Right hindlimb (tissue), 1 donor: ENCODE measurements at regions not wholly inside any gene's neighbourhood (a gene's known extent, or its start where the extent isn't known, plus 50 kb on each side); places are given as distances from the start of the nearest gene placed in this dataset.
"Not testable (repeated sequence)": the region's sequence is repeated elsewhere in the genome, so short reads cannot be mapped to it uniquely, and the experiment has no call there.

Source experiments
- DNase-seq: peaks from one replicate; pipeline ENCODE4 v3.0.0-alpha.2; 2018

DNA sequence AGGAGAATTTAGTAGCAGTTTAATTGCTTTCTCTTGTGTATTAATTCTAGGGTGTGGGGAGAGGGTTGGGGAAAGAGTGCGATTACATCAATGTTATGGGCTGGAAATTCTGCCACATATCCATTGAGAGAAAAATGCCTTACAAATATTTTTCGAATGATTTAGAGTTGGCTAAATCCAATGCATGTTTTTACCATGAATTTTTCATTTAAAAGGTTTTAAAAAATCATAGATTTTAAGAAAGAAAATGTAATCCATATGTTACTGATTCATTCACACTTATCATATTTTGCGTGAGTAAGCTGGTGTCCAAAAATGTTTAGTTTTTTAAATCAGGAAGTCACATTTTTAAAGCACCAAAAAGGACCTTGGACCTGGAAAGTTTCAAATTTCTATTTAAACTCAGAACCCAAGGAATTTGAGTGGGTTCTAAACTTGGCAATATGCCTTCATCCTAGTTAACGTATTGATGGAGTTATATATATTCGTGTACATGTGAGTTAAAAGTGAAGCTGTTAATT is 627.4 kb upstream of the CITED2 start:
- DNase-seq = no peak

DNA sequence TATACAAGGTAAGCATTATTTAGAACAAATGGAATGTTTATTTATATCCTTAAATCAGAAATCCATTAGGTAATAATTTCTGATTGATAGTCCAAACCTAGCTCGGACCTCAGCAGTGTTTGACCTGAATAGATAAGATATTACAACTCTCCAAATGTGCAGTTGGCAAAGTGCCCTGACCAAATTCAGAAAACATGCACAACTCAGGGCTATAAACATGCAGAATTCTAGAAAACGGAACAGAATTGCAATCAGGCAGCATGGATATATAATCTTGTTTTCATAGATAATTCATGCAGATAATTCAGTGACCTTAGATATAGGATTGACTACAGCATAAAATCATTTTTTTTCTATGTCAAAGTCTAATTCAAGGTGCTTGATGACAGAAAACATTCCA is 626.6 kb upstream of the CITED2 start:
- no peak for DNase-seq

DNA sequence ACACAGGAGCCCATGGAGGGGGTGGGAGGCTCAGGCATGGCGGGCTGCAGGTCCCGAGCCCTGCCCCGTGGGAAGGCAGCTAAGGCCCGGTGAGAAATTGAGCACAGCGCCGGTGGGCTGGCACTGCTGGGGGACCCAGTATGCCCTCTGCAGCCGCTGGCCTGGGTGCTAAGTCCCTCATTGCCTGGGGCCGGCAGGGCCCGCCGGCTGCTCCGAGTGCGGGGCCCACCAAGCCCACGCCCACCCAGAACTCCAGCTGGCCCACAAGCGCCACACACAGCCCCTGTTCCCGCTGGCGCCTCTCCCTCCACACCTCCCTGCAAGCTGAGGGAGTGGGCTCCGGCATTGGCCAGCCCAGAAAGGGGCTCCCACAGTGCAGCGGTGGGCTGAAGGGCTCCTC is 625.2 kb upstream of the CITED2 start:
- DNase-seq = not testable (repeated sequence)

DNA sequence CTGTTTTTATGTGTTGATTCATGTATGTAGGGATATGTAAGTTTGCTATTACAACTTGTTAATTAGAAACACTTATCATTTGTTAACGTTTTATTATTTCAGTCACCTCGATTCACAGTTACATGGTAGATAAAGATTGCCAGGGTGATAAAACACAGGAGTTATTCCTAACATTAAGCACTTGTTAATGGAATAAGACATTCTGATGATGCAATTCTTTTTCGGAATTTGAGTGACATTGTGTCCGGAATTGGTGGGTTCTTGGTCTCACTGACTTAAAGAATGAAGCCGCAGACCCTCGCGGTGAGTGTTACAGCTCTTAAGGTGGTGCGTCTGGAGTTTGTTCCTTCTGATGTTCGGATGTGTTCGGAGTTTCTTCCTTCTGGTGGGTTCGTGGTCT is 624.0 kb upstream of the CITED2 start:
- not testable (repeated sequence) for DNase-seq

DNA sequence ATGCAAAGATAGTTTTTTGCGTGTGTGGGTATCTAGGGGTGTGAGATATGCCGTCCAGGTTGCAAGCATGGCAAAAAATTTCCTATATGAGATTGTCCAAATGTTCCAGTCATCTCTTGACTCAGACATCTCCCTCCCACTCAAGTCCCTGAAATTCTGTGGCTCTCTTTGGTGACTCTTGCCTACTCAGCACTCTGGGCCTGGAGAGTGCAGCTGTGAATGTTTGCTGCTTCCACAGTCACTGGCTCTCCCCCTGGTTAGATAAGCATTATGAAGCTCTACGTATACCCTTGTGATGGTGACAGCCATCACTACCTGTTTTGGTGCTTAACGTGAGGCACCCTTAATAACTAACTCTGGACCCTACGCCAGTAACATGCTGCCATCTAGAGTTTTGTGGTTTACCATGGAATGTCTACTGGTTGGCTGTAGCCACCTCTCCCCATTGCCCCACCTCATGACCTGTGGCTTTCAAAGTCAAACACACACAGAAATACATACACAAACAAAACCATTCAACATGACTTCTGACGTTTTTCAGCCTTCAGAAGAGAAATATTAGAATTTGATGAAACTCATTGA is 621.9 kb upstream of the CITED2 start:
- no peak for DNase-seq

DNA sequence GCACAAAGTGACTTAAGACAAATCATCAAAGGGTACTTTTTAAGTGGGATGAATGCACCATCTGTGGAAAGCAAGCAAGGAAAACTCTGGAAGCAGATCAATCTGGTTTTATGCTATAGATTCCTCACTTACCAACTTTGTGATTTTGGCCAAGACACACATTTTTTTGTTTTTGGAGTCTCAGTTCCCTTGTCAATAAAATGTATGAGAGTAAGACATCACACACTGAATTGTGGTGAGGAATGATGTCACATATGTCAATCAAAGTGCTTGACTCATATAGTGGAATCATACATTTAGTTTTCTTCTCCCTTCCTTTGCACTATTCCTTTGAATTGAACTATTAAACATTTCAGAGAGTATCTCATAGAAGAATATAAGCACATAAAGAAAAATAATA is 620.5 kb upstream of the CITED2 start:
- DNase-seq = no peak

DNA sequence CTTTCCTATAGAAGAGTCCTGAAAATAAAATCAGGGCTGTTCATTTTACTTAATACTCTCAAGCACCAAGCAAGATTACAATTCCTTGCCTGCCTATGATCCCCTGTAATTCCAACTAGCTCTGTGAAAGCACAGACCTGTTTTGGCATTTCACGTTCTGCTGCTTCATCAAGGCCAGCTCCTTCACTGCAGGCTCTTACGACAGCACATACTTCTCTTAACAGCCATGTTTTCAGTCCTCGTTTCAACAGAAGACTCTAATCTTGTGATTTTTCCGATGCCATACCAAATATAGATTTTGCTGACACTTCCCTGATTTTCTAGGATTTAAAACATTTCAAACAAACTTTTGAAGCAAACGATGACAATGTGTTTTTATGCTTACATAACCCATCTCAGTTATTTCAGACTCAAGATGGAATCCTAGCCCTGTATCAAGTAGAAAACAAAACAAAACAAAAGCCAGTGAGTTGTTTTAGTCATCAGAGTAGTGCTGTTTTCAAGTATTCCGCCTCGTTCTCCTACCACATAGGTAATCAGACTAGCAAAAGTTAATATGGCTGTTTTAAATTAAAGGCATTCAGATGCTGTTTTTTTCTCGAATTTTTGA is 616.5 kb upstream of the CITED2 start:
- DNase-seq = no peak

DNA sequence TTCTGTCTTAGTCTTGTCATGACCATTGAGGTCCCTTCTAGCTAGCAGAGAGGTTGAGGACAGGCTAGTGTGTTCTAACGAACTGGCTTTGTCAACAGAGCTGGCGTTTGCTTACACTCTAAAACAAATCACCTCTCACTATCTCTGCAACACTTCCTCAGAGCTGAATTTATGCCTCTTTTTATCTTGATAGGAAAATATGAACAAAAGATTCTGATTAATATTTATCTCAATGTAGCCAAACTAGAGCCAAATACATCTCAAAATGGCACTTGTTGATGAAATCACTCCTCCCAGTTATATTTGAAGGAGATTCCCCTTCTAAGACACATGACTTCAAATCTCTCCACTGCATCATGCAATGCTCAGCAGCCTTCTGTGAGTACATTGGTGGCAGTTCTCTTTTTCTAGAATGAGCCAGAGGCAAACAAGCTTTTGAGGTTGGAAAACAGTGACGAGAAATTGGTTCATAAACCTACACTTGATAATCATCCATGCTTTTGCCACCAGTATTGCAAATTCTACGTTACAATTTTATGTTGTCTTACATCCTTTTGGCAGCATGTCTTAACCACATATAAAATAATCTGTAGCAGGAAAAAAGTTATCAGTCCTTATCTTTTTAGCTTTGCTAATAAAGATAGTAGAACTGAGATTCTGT is 615.7 kb upstream of the CITED2 start:
- DNase-seq = no peak

DNA sequence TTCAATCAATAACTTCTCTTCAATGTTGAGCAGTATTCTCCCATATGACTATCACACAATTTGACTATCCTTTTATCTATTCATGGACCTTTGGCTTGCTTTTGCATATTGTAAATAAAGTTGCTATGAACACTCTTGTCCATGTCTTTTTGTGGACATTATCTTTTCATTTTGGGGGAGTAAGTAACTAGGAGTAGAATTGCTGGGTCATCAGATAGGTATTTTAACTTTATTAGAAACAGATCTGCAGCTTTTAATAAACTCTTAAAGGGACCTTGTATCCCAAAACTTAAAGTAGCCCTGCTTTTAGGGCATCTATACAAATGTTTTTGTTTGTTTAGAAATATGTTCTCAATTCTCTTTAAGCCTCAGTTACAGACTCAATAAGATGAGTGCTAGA is 614.2 kb upstream of the CITED2 start:
- no peak for DNase-seq

DNA sequence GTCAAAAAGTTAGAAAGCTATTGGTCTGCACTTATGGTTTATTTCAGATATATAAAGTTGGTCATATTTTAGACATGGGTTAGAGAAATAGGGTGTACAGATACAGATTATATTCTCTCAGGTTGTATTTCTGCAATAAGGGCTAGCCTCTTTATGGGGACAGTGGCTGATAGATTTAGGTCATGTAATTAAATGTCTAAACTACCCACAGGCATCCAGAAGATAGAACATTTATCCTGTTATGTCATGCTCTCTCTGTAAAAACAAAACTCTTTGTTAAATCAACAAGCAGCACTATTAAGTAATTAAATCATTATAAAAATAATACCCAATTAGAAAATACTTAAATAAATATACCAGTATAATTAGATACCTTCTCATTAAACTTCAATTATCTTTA is 612.6 kb upstream of the CITED2 start:
- no peak for DNase-seq

DNA sequence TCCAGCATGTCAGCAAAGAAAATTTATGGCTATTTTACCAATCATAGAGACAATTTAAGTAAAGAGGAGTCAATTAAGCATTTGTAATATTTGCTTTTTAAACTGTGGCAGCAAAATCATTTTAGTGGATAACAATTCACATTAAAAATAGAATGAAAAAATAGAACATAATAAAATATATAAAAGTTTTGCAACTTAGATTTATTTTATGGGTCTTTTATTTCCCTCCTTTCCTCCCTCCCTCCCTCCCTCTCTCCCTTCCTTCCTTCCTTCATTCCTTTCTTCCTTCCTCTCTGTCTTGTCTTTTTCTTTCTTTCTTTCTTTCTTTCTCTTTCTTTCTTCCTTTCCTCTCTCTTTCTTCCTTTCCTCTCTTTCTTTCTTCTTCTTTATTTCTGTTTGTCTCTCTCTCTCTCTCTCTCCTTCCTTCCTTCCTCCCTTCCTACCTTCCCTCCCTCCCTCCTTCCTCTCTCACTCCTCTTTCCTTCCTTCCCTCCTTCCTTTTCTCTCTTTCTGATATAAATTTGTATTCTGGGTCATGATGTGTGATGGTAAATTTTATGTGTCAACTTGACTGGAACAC is 610.9 kb upstream of the CITED2 start:
- no peak for DNase-seq

DNA sequence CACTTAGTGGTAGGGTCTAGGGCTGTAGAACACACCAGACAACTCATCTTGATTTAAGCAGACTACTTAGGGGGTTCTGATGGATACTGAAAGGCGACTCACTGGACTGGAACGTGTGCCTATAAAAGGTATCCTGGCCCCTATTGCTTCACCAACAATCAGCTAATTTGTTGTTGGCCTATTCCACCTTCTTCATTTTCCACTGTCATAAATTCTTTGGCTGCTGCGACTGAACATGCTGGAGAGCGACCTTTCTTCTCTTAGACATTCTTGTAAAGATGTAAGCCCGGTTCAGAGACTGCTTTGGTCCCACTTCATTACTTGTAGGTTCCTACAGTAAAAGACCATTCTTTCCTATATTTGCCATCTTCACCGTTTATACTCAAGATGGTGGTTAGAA is 609.9 kb upstream of the CITED2 start:
- DNase-seq = no peak

DNA sequence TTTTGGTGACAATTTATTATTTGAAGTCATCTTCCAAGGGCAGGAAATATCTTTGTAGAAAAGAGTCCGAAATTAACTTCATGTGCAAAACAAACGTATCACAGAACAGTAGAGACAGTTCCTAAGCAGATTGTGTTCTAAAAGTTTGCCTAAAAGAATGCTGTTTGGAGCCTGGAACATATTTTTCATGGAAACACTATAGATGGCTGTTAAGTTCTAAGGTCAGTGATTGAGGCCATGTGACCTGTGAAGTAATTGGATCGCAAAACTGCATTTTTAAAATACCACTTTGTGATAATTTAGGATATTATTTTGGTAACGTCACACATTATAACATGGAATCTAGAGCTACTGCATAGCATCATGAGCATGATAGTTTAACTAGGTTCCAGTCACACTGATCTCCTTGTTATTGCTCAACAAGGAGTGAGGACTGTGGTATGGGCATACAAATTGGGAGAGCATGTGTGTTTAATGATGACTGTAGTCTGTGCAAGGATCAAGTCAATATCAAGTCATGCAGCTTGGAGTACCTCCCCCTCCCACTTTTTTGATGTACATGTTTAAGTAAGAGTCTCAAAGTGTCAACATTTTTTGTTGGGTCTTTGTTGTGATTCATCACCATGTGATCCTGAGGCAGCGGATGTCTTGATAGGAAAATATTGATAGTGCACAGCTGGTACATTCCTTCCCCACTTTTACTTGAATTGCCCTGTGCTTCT is 609.3 kb upstream of the CITED2 start:
- no peak for DNase-seq

DNA sequence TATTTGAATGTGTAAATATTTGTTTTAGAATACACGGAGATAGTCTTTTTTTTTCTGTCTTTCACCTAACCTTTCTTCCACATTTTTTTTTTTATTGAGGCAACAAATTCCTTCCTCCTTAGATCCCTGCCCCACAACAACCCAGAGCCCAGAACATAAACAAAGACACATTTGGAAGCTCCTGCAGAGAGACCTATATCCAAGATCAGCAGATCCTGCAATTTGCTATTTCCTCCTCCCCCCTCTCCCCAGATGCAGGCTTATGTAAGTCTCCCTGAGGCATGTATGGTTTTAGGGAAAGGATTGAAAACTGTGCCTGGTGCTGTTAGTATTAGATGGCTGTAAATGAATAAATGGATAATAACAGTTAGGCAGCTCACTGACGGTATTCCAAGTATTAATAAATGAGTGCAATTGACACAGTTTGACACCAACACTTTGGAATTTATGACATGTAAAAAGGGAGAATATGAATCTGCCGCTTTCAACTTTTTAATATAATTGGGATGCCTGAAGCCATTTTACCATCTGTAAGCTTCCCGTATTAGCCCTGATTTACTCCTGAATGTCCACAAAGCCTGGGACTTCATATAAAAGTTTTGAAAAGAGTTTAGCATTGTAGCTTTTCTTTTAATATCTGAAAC is 608.3 kb upstream of the CITED2 start:
- peak; percentile 40 for DNase-seq

DNA sequence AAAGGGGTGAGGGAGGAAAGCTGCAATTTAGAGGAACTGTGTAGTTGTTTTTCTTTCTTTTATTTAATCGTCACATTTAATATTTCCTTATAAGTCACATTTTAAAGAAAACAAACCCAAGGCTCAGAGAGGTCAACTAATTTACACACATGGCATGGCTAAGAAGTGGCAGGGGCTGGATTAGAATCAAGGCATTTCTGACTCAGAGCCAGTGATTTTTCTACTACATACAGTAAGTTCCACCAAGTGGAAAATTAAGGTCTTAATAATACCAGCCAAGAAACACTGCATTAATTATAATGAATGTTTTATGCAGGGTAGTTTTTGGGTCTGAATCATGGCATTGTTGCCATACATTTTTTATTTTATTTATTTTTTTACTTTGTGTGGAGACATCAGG is 607.7 kb upstream of the CITED2 start:
- no peak for DNase-seq

DNA sequence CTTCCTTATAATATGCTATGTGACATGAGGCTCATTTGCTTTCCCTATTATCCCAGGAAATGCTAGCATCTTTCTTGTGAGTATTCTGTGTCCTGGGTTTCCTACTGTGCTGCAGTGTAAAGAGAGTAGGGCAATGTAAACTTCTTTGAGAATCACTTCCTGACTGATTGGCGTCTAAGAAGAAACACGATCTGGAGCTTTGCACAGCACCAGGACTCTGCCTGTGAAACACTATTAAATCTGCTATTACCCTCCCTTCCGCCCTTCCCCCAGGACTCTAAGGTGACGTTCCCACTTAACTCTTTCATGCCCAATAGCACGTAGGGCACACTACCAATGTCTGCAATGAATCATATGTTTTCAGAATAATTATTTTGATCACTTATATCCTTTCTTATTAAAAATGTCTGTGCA is 607.3 kb upstream of the CITED2 start:
- DNase-seq = peak; percentile 50

DNA sequence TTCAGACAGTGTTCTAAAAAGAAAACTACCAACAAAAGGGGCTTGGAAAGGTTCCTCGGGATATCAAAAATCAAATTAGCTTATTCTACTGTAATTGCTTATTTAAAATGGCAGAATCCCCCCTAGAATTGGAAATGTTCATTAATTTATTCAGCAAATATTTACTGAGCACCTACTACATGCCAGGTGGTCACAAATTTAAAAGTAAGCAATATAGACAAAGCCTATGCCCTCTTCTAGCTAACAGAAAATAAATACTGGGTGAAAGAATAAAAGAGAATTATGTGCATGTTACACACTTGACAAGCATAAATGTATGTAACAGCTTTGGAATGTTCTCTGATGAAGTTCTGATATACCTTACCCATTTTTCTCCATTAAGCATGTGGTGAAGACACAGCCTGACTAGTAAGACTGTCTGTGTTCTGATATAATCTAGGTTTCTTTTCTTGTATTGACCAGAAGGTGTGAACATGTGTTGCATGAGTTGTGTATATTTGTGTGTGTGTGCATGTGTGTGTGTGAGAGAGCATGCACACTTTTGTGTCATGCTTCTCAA is 606.7 kb upstream of the CITED2 start:
- no peak for DNase-seq

DNA sequence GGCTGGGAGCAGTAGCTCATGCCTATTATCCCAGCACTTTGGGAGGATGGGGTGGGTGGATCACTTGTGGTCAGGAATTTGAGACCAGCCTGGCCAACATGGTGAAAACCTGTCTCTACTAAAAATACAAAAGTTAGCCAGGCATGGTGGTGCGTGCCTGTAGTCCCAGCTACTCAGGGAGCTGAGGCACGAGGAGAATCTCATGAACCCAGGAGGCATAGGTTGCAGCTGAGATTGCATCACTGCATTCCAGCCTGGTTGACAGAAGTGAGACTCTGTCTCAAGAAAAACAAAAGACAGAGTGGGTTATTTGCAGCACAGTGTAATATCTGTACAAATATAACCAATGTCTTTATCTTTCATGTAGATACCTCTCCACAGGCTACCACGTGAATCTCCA is 606.2 kb upstream of the CITED2 start:
- not testable (repeated sequence) for DNase-seq

DNA sequence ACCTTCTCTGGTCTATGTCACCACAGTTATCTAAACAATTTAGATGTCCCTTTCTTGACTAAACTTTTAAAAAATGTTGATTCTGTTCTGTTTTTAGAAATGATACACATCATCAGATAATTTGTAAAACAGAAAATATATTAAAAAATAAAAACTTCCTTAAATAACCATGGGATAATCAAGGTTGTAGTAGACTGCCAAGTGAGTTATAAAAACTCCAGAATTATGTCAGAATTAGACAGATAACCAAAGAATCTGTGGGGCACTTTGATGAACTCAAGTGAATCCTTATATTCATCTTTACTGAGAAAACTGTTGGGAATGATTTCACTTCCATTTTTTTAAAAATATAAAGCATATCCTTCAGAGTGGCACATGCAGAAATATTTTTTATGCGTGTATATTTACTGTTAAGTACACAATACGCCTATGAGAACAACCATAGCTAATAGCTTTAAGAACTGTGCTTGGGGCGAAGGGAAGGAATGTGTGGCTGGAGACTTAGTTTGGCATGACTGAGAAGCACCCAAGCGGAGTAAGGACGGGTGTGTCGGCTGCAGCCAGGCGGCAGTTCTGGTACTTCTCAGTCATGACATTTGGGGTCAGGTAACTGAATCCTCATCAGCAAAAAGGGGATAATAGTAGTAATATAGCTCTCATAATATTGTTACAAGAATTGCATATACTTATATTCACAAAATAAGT is 604.7 kb upstream of the CITED2 start:
- no peak for DNase-seq

DNA sequence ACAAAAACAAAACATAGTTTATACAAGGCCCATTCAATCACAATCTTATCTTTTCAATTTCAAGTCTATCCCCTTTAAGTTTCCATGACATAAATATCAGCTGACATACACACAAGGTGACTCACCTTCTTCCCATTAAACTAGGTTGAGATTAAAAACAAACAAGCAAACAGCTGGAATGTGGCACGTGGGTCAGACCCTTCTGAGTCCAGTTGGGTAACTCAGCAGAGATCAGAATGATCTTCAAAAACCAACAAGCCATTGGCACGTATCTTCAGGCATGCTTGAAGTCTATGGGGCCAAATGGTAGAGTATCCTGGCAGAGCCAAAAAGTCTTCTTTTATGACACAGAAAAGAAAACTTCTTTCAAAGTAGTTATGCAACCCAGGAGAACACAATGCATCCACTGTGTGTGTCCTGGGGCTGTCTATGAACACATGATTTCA is 603.5 kb upstream of the CITED2 start:
- DNase-seq = no peak

DNA sequence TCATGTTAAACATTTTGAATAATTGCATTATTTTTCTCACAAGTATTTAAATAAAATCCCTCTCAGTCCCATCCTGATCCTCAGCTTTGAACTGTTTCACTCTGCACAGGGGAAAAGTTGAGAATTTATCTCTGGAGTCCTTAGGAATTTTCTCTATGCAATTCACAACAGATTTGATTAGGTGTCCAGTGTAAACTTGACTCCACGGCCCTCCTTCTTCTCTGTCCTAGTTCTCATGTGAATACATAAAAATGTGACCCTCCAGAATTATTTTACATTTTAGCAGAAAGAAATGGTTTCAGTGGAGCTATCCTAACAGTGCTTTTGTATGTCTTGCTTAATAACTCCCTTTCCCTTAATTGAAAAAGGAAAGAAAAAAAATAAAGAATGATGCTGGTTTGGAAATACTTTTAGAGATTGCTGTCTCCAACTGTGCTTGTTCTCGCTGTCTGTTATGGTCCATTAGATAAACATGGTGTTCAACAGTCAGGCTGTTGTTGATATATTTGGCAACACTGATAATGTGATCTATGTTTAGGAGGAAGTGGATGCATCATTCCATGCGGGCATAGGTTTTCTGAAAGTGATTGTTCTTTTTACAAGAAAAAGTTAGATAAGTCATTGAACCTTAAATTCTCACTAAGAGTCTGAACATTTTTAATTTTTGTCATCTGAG is 599.4 kb upstream of the CITED2 start:
- no peak for DNase-seq
